GM21423 (cell line): ENCODE measurements at regions not wholly inside any gene's neighbourhood (a gene's known extent, or its start where the extent isn't known, plus 50 kb on each side); places are given as distances from the start of the nearest gene placed in this dataset.
"Not testable (repeated sequence)": the region's sequence is repeated elsewhere in the genome, so short reads cannot be mapped to it uniquely, and the experiment has no call there.

Source experiments
- ATAC-seq: cut with Tn5 transposase; IDR thresholded peaks from one replicate; pipeline ENCODE4 v1.9.1; 2021; ENCODE audit warnings: mild to moderate bottlenecking, moderate library complexity; ENCODE audit not compliant: unreplicated experiment

DNA sequence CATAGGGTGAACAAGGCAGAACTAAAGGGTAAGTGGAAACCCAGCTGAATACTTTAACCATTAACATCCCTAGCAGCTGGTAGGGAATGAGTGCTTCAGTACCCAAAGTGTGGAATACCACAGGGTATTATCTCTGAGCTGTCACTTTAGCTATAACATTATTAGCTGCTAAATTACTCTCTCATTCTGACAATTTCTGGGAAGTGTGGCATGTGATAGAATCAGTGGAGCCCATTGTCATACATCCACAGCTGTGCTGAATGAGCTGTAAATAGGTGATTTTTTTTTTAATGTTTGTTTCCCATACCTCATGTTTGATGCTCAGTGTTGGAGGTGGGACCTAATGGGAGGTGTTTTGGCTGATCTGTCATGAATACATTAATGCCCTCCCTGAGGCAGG is 894.3 kb downstream of the DIPK2A start:
- ATAC-seq = no peak

DNA sequence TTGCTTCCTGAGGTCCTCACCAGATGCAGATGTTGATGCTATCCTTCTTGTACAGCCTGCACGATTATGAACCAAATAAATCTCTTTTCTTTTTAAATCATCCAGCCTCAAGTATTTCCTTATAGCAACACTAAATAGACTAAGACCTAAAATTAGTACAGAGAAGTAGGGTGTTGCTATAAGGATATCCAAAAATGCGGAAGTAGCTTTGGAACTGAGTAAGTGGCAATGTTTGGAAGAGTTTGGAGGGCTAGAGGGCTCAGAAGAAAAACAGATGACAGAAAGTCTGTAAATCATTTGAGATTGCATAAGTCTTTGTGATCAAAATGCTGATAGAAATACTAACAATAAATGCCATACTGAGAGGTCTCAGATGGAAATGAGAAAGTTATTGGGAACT is 894.9 kb downstream of the DIPK2A start:
- no peak for ATAC-seq

DNA sequence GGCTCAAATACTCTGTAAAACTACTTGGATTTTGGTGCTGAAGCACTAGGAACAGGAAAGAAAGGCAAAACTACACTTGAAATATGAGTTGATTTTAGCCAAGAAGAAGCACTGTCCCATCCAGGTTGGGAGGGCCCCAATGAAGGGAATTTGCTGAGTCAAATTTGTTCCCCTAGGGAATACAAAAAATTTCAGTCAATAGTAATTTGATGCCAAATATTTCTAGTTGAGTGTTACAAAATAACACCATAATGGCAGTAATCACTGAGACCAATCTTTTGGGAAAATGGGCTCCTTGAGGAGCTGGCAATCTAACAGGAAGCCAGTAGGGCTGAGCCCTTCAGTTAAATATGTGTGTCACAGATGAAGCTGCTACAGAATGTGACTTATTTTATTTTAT is 896.9 kb downstream of the DIPK2A start:
- no peak for ATAC-seq

DNA sequence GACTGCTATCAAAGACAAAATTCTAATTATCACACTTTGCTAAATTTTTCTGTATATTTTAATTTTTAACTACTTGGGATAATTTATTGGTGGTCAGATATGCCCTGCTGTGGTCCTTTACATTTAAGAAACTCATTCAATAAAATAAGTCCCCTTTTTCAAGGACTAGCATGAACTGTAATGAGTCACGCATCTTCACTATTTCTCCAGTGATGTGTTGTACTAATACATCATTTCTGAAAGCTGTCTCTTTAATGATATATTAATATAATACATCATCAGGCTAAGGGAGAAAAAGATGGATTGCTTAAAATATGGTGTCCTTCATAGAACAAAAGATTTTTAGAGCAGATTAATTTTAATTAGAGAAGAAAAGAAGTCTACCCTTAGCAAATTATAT is 901.4 kb downstream of the DIPK2A start:
- no peak for ATAC-seq

DNA sequence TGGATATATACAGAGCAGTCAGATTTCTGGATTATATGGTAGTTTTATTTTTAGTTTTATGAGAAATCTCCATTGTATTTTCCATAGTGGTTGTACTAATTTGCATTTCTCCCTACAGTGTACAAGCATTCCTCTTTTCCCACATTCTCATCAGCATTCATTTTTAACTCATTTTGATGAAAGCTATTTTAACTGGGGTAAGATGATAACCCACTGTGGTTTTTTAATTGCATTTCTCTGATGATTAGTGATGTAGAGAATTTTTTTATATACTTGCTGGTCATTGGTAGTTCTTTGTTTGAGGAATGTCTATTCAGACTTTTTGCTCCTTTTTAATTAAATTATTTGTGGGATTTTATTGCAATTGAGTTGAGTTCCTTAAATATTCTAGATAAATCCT is 903.6 kb downstream of the DIPK2A start:
- no peak for ATAC-seq

DNA sequence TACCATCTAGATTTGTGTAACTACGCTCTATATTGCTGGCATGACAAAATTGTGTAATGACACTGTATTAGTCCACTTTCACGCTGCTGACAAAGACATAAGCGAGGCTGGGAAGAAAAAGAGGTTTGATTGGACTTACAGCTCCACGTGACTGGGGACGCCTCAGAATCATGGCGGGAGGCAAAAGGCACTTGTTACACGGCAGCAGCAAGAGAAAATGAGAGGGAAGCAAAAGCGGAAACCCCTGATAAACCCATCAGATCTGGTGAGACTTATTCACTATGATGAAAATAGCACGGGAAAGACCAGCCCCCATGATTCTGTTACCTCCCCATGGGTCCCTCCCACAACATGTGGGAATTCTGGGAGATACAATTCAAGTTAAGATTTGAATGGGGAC is 905.7 kb downstream of the DIPK2A start:
- no peak for ATAC-seq

DNA sequence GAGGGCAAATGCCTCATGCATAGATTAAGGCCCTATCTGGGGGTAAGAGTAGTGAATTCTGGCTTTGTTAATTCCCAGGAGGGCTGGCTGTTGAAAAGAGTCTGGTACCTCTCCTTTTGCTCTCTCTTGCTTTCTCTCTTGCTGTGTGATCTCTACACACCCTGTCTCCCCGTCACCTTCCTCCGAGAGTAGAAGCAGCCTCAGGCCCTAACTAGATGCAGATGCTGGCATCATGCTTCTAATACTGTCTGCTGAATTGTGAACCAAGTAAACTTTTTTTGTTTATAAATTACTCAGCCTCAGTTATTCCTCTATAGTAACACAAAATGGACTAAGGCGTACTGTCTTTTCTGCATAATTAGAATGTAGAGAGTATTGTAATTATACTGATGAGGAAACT is 908.1 kb downstream of the DIPK2A start:
- no peak for ATAC-seq

DNA sequence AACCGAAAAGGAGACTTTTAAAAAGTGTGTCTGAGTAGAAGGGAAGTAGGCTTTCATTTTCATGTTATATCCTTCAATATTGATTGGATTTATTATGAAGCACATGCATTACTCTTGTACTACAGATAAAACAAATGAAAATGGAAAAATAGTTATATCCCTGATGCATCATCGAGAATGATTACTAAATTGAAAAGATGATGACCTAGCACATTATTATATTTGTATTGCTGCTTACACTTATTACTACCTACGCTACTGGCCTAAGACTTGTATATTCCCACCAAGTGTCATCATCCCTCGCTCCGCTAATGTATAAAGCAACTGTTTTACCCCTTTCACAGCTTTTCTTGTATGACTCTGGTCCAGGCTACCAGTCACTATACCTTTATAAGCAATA is 922.4 kb downstream of the DIPK2A start:
- no peak for ATAC-seq

DNA sequence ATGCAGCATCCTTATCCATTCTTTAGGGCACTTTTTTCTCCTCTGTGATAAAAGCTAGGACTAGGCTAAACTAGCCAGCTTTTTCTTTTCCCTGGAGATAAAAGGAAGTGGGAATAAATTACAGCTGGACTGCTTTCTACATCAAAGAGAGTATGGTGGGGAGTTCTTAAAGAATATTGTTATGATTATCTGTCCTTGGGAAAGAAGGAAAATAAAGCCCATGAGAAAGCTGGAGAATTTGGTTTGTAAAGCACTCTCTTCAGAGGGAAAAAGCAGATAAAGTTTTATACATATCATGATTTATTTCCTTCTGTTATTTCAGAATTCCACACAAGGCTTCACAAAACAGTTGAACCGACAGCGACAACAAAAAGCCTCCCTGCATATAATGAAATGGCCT is 923.0 kb downstream of the DIPK2A start:
- ATAC-seq = no peak

DNA sequence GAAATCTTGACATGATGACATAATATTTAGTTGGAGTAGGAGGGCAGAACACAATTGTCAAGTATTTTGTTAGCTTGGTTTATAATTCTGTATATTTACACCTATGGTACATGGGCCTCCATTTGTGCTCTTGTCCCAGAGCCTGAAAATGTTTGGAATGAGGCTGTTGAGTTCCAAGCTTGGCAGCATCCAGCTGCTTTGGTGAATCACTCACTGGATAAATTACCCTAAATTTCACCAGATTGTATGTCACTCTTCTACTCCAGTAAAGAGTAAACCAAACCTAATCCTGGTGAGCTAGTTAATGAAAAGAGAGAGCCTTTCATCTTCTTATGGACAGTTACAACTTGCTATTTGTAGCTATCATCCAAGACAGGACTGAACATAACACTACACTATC is 928.7 kb downstream of the DIPK2A start:
- ATAC-seq = no peak

DNA sequence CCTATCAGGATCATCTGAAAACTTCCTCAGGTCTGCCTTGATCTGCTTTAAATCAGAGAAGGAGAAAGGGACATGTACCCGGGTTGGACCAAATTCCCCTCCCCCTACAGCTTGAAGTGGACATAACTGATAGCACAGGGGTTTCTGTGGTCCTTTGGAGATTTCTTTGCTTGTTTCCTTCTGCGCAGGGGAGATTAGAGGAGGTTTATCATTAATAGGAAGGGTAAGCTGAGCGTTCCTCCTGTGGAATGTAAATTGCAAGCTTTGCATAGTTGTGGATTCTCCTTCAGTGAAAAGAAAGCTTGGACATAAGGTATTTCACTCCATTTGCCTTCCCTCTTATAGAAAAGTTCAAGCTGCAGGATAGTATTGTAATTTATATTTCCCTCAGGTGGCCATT is 936.0 kb downstream of the DIPK2A start:
- ATAC-seq = not testable (repeated sequence)

DNA sequence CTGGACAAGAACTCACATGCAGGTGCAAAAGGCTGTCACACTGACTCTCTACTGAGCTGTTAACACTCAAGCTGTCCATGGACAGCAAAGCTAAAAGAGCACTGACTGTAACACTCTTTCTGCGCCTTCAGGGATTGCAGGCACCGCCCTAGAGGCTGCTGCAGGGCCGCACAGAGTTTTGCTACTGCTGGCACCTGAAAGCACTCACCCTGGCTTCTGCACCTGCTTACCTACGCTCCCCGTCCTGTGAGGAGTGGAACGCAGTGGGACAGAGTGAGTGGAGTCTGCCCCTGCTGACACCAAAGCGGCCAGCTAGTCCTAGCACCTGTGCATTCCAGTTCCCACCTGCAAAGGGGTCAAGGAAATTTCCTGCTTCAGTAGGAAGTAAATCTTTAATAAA is 941.3 kb downstream of the DIPK2A start:
- ATAC-seq = no peak

DNA sequence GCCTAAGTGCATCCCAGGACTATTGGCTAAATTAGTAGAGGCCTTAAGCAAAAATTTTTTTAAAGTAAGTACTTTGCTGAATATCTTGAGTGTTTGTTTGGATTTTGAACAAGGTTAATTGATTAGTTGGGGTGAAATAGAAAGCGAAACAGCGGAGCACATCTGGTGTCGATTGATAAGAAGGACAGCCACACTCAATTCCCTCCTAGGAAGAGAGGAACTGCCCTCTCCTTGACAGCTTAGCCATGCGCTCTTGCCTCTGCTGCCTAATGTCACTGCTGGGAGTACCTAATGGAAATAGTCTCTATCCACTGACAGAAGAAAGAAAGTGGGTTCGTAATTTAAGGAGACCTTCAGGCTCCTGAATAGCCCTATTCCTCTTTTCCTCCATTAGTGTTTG is 943.6 kb downstream of the DIPK2A start:
- no peak for ATAC-seq

DNA sequence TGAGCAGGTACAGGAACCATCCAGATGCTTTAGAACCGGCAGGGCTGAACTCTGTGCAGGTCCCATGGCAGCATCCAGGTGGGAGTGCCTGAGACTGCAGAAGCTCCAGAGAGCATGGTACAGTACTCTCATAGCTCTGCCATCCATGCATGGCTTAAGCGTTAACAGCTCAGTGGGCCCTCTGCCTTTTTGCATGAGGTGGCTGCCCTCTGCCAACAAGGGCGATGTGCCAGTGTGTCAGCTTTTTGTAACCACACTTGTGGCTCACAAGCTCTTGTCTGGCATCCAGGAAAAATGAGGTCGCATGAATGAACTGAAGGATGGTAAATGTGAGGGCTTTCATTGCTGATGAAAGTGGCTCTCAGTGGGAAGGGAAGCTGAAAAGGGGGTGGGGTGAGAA is 950.1 kb downstream of the DIPK2A start:
- ATAC-seq = no peak

DNA sequence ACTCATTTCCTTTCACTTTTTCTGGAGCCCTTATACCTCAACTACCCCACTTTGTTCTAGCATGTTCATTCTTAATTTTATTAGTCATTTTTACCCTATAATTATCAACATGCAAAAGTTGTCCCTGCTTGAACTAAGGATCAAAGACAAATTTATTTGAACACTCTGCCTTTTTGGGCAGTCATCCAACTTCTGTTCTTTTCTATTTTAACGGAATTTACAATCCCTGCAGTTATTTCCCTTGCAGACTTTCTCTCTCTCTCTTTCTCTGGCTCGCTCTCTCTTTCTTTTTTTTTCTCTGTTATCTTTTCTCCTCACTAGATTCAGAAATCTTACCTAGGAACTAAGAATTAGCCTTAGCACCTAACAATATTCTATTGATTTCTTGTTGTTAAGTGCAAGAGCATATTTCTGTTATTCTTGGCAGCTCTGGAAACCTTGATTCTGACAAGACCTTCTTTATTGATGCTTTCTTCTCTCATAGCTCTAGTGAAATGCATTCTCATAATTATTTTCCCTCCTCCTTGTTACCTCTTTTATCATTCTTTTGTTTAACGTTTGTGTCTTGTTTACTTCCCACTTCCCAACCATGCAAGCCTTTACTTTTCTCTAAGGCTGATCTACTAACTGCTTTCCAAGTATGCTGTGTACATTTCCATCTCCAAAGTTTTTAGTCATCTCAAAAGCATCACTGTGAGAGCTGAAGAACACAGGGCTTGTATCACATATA is 951.6 kb downstream of the DIPK2A start:
- no peak for ATAC-seq

DNA sequence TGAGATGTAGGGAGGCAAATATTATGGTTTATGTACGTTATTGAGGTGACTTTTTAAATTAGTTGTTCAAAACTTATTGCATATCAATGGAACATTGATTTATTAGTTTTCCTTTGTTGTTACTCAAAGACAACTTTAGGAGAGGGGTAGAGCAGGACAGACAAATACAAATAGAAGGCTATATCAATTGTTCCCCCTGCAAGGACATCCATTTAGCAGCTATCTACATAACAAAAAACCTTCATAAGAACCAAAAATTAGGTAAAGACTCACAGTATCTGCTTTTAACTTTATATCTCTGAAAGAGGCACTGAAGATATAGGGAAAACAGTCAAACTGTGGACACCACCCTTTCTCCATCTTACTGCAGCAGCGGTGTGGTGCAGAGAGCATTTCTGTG is 958.8 kb downstream of the DIPK2A start:
- no peak for ATAC-seq

DNA sequence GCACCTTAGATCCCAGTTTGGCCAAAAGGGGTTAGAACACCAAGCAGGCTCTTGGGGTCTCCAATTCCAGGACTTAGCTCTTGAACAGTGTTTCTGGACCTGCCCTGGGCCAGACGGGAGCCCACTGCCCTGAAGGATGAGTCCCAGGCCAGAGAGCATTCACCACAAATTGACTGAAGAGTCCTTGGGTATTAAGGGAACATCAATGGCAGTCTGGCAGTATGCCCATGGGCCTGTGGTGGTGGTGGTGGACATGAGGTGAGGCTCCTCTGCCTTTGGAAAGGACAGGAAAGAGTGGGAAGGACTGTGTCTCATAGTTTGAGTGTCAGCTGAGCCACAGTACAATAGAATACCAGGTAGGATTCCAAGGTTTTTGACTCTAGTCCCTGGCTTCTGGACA is 960.0 kb downstream of the DIPK2A start:
- ATAC-seq = no peak

DNA sequence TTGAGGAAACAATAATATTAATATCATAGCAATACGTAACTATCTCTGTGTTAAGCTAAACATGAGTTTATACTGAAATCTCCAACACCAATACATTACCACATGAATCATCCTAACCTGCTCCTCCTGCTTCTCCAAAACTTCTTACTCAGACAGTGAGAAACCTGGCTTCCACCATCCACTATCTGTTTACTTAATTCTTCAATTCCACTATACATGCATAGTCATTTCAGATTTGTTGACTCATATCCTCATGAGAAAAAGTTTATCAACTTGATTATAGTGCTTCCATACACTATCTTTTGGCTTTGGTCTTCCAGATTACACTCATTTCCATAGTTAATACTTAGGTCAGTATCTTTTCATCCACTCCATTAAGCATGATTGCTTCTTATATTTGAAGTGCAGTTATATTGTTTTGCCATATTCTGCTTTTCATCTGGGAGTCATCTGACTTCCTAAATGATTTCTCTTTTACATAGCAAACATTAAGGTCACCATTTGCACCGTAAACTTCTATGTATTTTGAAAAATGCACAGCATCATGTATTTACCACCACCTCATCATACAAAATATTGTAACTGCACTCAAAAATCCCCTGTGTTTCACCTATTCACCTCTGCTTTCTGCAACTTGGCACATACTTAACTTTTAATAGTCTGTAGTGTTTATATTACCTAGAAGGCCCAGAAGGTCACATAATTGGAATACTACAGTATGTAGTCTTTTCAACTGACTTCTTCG is 970.6 kb downstream of the DIPK2A start:
- ATAC-seq = no peak

DNA sequence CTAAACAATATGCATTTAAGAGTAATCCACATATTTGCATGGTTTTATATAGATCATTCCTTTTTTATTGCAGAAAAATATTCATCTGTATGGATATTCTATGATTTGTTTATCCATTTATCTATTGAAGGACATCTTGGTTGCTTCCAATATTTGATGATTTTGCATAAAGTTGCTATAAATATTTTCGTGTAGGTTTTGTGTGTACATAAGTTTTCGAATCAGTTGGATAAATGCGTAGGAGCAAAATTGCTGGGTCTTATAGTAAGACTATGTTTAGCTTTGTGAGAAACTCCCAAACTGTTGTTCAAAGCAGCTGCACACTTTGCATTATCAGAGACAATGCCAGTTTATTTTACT is 971.2 kb downstream of the DIPK2A start:
- no peak for ATAC-seq

DNA sequence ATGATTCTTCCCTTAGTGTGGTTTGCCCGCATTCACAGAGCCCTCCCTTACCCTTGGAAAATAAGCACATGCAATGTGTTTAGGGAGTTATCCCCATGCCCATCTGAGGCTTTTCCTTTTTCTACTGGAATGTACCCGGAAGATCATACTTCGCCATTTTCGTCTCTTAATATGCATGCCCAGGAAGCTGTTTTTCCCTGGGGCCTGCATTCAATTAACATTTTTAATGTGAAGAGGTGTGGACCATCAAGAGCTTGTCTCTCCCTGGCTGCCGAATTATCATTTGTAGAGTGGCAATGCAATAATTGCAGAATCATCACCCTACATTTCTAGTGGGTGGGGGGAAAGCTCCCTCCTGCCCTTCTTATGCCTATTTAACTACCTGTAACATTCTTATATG is 976.3 kb downstream of the DIPK2A start:
- ATAC-seq = no peak

DNA sequence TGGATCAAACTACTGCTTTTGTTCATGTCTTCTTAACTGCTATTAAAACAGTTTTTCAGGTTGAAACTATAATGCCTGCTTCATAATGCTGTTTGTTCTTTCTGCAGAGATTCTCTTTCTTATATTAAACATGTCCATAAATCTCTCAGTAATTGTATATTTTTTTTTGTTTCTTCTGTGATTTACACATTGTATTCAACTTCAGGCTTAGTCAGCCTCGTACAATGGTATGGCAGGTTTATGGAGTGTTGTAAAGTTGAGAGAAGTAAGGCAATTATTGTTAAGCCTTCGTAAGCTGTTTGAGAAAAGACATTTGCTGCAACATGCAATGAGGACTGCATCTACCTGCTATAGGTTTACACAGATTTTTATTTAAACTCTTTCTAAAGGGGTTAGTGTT is 977.1 kb downstream of the DIPK2A start:
- no peak for ATAC-seq

DNA sequence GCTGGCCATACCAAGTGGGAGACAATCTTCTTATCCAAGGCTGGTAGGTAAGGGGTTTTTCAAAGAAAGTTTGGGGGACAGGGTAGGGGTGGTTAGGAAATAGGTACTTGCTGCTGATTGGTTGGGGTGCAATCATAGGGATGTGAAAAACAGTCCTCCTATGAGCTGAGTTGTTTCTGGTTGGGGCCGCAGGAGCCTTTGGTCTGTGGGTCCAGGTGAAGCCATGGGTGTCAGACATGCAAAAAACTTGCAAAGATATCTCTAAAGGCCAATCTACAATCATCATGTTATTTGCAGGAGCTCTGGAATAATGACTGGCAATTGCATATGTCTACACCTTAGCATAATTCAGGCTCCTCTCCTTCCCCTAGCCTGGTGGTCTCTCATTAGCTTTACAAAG is 982.3 kb downstream of the DIPK2A start:
- no peak for ATAC-seq
